Fibroblast of skin of back (primary cell): ENCODE measurements at regions not wholly inside any gene's neighbourhood (a gene's known extent, or its start where the extent isn't known, plus 50 kb on each side); places are given as distances from the start of the nearest gene placed in this dataset.
A peak's percentile ranks its signal among the peaks of the same experiment; 100 is the strongest.

ENCODE experiments used
- DNase-seq: peaks from one replicate; pipeline ENCODE4 v3.0.0-alpha.2; 2013

GRCh38 chr5:114649878-114650277 lies 288.0 kb downstream of the KCNN2 start:
- DNase-seq = no peak

GRCh38 chr5:114648940-114649339 lies 287.1 kb downstream of the KCNN2 start:
- DNase-seq = no peak

- peak; percentile 47 for DNase-seq
Observed at GRCh38 chr5:114644576-114644975, 282.7 kb downstream of the KCNN2 start.

DNA sequence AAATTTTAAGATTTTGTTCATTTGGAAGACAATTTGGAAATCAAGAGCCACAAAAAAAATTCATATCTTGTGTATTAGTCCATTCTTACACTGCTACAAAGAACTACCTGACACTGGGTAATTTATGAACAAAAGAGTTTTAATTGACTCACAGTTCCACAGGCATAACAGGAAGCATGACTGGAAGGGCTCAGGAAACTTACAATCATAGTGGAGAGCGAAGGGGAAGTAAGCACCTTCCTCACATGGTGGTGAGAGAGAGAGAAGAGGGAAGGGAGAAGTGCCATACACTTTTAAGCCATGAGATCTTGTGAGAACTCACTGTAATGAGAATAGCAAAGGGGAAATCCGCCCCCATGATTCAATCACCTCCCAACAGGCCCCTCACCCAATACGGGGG lies 274.4 kb downstream of the KCNN2 start:
- no peak for DNase-seq

DNA sequence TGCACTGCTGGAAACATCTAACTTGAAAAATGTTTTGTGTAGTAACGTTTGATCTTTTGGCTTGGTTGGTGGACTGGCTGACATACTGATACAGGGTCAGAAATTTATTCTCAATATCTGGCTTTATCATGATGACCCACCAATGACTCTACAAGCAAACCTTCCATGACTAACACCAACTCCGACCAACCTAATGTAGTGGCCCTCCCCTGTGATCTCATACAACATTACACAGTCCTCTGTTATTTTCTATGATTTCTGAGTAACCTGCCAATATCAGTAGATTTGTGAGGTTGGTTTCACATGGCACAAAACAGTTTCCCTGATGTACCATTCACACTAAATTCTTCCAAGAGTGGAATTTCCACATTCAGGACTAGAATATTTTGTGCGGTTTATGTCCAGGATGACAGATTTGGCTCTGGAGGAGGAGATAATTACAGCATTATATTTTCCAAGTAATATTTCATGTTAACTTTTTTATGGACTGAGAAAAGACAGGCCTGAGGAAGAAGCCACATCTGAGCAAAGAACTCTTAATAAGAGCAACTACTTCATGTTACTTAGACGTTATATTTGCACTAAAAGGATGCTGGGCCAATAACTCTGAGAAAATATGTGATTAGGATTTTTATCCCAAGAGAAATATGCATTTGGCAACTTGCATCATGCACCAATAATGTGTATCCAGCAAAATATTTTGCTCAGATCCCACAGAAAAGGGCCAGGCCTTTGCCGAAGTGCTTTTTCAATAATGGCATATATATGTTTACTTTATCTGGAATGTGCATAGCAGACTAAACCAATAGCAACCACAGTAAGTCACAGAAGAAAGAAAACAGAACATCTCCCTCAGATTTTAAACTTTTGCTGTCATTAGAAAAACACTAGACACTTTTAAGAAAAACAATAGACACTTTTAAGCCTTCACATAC lies 273.4 kb downstream of the KCNN2 start:
- peak; percentile 94 for DNase-seq

- no peak for DNase-seq
Observed at GRCh38 chr5:114634517-114634916, 272.6 kb downstream of the KCNN2 start.

- DNase-seq = peak; percentile 84
Observed at GRCh38 chr5:114612406-114612805, 250.5 kb downstream of the KCNN2 start.

- DNase-seq = peak; percentile 3
Observed at GRCh38 chr5:114581136-114581535, 219.3 kb downstream of the KCNN2 start.

GRCh38 chr5:114565871-114566270 lies 204.0 kb downstream of the KCNN2 start:
- no peak for DNase-seq

GRCh38 chr5:114565139-114565538 lies 203.3 kb downstream of the KCNN2 start:
- no peak for DNase-seq

DNA sequence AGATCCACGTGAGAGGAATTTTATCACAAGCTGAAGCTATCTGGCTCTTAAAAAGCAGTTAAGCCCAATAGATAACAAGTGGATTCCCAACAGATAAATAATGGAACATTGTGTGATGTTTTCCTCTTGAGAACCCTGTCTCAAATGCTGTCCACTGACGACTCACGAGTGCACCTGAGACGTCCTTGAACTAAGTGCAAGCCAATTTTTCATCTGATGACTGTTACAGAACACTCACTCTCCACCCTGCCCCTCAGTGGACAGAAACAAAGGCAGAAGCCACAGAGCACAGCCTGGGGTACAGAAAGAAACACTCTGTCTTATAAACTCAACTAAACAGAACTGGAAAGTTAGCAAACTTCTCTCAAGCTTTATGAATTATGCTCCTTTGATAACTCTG lies 199.5 kb downstream of the KCNN2 start:
- DNase-seq = no peak
